ENCODE measurements at regions not wholly inside any gene's neighbourhood (a gene's known extent, or its start where the extent isn't known, plus 50 kb on each side); places are given as distances from the start of the nearest gene placed in this dataset.

GRCh38 chr18:71011389-71011788 lies 722.5 kb downstream of the SOCS6 start:
- no peak for TF ChIP-seq CTCF (IDR thresholded peaks at IDR 0.05; ENCODE audit: low read depth, low read length, missing control alignments)
- no peak overlapping the region for H3K4me3 ChIP-seq (replicated peaks; ENCODE audit: low read depth, low read length)
- DNase-seq (ENCODE audit: extremely low read depth, low read depth), result no peak

- no peak for DNase-seq (ENCODE audit: extremely low read depth, low read depth)
- H3K4me3 ChIP-seq (replicated peaks; ENCODE audit: low read depth, low read length), result no peak overlapping the region
- no peak for TF ChIP-seq CTCF (IDR thresholded peaks at IDR 0.05; ENCODE audit: low read depth, low read length, missing control alignments)
Observed at GRCh38 chr18:71008257-71008656, 719.4 kb downstream of the SOCS6 start.

GRCh38 chr18:71001597-71001996 lies 712.8 kb downstream of the SOCS6 start:
- no peak for DNase-seq (ENCODE audit: extremely low read depth, low read depth)
- H3K4me3 ChIP-seq (replicated peaks; ENCODE audit: low read depth, low read length), result no peak overlapping the region
- TF ChIP-seq CTCF (IDR thresholded peaks at IDR 0.05; ENCODE audit: low read depth, low read length, missing control alignments), result no peak

- DNase-seq (ENCODE audit: extremely low read depth, low read depth), result no peak
Observed at GRCh38 chr18:70998490-70998889, 709.6 kb downstream of the SOCS6 start.

GRCh38 chr18:70994116-70994515 lies 705.3 kb downstream of the SOCS6 start:
- no peak for DNase-seq (ENCODE audit: extremely low read depth, low read depth)
- TF ChIP-seq CTCF (IDR thresholded peaks at IDR 0.05; ENCODE audit: low read depth, low read length, missing control alignments), result no peak
- H3K4me3 ChIP-seq (replicated peaks; ENCODE audit: low read depth, low read length), result no peak overlapping the region

More at GRCh38 chr18:70998490-70998889, 709.6 kb downstream of the SOCS6 start:
- TF ChIP-seq CTCF (IDR thresholded peaks at IDR 0.05; ENCODE audit: low read depth, low read length, missing control alignments), result no peak
- no peak overlapping the region for H3K4me3 ChIP-seq (replicated peaks; ENCODE audit: low read depth, low read length)

GRCh38 chr18:70991577-70991976 lies 702.7 kb downstream of the SOCS6 start:
- H3K4me3 ChIP-seq (replicated peaks; ENCODE audit: low read depth, low read length), result no peak overlapping the region
- no peak for DNase-seq (ENCODE audit: extremely low read depth, low read depth)
- no peak for TF ChIP-seq CTCF (IDR thresholded peaks at IDR 0.05; ENCODE audit: low read depth, low read length, missing control alignments)

GRCh38 chr18:70985948-70986347 lies 697.1 kb downstream of the SOCS6 start:
- no peak for DNase-seq (ENCODE audit: extremely low read depth, low read depth)
- no peak overlapping the region for H3K4me3 ChIP-seq (replicated peaks; ENCODE audit: low read depth, low read length)
- TF ChIP-seq CTCF (IDR thresholded peaks at IDR 0.05; ENCODE audit: low read depth, low read length, missing control alignments), result no peak
